OCI-LY1 (cell line): ENCODE measurements at regions not wholly inside any gene's neighbourhood (a gene's known extent, or its start where the extent isn't known, plus 50 kb on each side); places are given as distances from the start of the nearest gene placed in this dataset.

ENCODE experiments used
- H2AFZ ChIP-seq: fragments of 200-600 bp; sonication (generic), shearing (Covaris generic); 2 replicates; pipeline ENCODE4 v1.6.0; 2014; ENCODE audit warnings: antibody characterized with exemption, mild to moderate bottlenecking, low read length
- H3F3A ChIP-seq: fragments of 200-600 bp; sonication (generic), shearing (Covaris generic); 2 replicates; pipeline ENCODE4 v1.6.0; 2014; ENCODE audit warnings: mild to moderate bottlenecking, antibody characterized with exemption, low read length, moderate library complexity; ENCODE audit not compliant: insufficient read depth
- H3K27ac ChIP-seq: fragments of 200-600 bp; sonication (generic); 2 replicates; pipeline ENCODE4 v1.5.1; 2014; ENCODE audit warnings: low read length, mixed run types, mild to moderate bottlenecking, low read depth; ENCODE audit not compliant: poor library complexity, severe bottlenecking
- H3K27me3 ChIP-seq: fragments of 200-600 bp; sonication (generic); 2 replicates; pipeline ENCODE4 v1.6.0; 2014; ENCODE audit warnings: antibody characterized with exemption, mild to moderate bottlenecking, low read length, moderate library complexity; ENCODE audit not compliant: insufficient read depth
- H3K36me3 ChIP-seq: fragments of 200-600 bp; sonication (generic); 2 replicates; pipeline ENCODE4 v1.6.1; 2014; ENCODE audit warnings: mild to moderate bottlenecking, antibody characterized with exemption, low read length, moderate library complexity, mixed read lengths; ENCODE audit not compliant: insufficient read depth
- H3K4me1 ChIP-seq: fragments of 200-600 bp; sonication (generic); 2 replicates; pipeline ENCODE4 v1.5.1; 2014; ENCODE audit warnings: mild to moderate bottlenecking, low read length, moderate library complexity; ENCODE audit not compliant: insufficient read depth, severe bottlenecking
- H3K4me2 ChIP-seq: fragments of 200-600 bp; sonication (generic), shearing (Covaris generic); 2 replicates; pipeline ENCODE4 v1.6.1; 2014; ENCODE audit warnings: low read length
- H3K4me3 ChIP-seq: fragments of 200-600 bp; sonication (generic); 2 replicates; pipeline ENCODE4 v1.5.1; 2014; ENCODE audit warnings: low read length, low read depth, mild to moderate bottlenecking, mixed read lengths; ENCODE audit not compliant: poor library complexity, severe bottlenecking
- H3K79me2 ChIP-seq: fragments of 200-600 bp; shearing (Covaris generic); 2 replicates; pipeline ENCODE4 v1.6.1; 2016; ENCODE audit warnings: mixed run types, low read length, mixed read lengths; ENCODE audit not compliant: insufficient read depth
- H3K9ac ChIP-seq: fragments of 200-600 bp; sonication (generic), shearing (Covaris generic); 2 replicates; pipeline ENCODE4 v1.6.1; 2014; ENCODE audit warnings: mild to moderate bottlenecking, low read length, mixed read lengths
- H3K9me2 ChIP-seq: fragments of 200-600 bp; sonication (generic), shearing (Covaris generic); 2 replicates; pipeline ENCODE4 v1.6.1; 2014; ENCODE audit warnings: low read depth, mild to moderate bottlenecking, low read length, mixed read lengths
- H3K9me3 ChIP-seq: fragments of 200-600 bp; shearing (Covaris generic); 2 replicates; pipeline ENCODE4 v1.6.1; 2014; ENCODE audit warnings: low read length, mixed read lengths
- H4K20me1 ChIP-seq: fragments of 200-600 bp; sonication (generic), shearing (Covaris generic); 2 replicates; pipeline ENCODE4 v1.6.0; 2016; ENCODE audit warnings: mild to moderate bottlenecking, low read length; ENCODE audit not compliant: insufficient read depth
- EZH2 ChIP-seq: fragments of 200-600 bp; sonication (generic), shearing (Covaris generic); IDR thresholded peaks from 2 replicates; pipeline ENCODE4 v1.8.0; 2017; ENCODE audit warnings: borderline replicate concordance, mixed run types, mild to moderate bottlenecking, antibody characterized with exemption, low read length, moderate library complexity, mixed read lengths
- TF ChIP-seq, protein P1 (sequence below): fragments of 200-600 bp; sonication (generic), shearing (Covaris generic); IDR thresholded peaks from 2 replicates; pipeline ENCODE4 v1.5.1; 2017; ENCODE audit warnings: mild to moderate bottlenecking, antibody characterized with exemption, low read length, moderate library complexity, mixed read lengths

DNA sequence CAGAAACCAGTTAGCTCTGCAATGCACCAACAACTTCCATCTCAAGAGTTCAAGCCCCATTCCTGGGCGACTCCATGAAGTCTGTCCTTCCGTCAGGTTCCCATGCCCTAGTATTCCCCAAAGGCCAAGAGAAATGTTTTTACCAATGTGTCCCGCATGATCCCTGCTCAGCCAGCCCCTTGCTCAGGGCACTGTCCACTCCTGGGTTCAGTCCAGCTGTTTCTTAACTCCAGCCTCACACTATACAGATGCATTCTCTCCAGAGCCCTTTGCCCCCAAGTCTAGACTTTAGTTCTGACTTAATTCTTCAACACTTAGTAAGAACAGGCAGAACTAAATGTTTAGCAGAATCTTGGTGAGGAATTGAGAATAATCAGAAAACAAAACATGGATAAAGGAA, 497.5 kb downstream of the SOX6 start:
- Histone ChIP-seq H3K9me2 (no peaks in the 10 kb centered on the region), H2AFZ (no peak overlapping the region), H3F3A (no peaks in the 10 kb centered on the region), H3K79me2 (no peaks in the 10 kb centered on the region), H3K4me3 (no peak overlapping the region), H3K9ac (no peak overlapping the region), H3K4me2 (no peak overlapping the region), H4K20me1 (no peaks in the 10 kb centered on the region), H3K4me1 (no peaks in the 10 kb centered on the region), H3K9me3 (no peaks in the 10 kb centered on the region), H3K27ac (no peak overlapping the region), H3K36me3 (no peaks in the 10 kb centered on the region), H3K27me3 (no peaks in the 10 kb centered on the region)
- TF ChIP-seq, protein P1, sequence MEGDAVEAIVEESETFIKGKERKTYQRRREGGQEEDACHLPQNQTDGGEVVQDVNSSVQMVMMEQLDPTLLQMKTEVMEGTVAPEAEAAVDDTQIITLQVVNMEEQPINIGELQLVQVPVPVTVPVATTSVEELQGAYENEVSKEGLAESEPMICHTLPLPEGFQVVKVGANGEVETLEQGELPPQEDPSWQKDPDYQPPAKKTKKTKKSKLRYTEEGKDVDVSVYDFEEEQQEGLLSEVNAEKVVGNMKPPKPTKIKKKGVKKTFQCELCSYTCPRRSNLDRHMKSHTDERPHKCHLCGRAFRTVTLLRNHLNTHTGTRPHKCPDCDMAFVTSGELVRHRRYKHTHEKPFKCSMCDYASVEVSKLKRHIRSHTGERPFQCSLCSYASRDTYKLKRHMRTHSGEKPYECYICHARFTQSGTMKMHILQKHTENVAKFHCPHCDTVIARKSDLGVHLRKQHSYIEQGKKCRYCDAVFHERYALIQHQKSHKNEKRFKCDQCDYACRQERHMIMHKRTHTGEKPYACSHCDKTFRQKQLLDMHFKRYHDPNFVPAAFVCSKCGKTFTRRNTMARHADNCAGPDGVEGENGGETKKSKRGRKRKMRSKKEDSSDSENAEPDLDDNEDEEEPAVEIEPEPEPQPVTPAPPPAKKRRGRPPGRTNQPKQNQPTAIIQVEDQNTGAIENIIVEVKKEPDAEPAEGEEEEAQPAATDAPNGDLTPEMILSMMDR = no peak
- no peak for TF ChIP-seq EZH2

DNA sequence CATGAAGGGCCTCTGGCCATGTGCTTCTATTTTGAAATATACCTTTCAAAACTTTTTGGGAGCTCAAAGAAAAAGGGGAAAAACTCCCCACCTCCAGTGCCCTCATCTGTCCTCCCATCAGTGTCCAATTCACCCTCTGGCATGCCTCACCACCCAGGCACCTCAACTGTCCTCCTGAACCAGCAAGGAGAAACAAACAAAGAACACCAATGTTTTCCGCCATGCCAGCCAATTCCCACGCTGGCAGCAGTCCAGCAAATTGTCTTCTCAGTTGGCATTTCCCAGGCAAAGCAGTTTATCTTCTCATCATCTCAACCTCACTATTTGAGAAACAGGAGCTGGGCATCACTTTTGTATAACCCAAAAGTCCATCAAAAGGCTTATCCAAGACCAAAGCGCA, 496.9 kb downstream of the SOX6 start:
- Histone ChIP-seq H2AFZ (no peak overlapping the region), H3F3A (no peaks in the 10 kb centered on the region), H4K20me1 (no peaks in the 10 kb centered on the region), H3K9ac (no peak overlapping the region), H3K9me3 (no peaks in the 10 kb centered on the region), H3K27ac (no peak overlapping the region), H3K27me3 (no peaks in the 10 kb centered on the region), H3K79me2 (no peaks in the 10 kb centered on the region), H3K4me3 (no peak overlapping the region), H3K36me3 (no peaks in the 10 kb centered on the region), H3K4me2 (no peak overlapping the region), H3K4me1 (no peaks in the 10 kb centered on the region), H3K9me2 (no peaks in the 10 kb centered on the region)
- TF ChIP-seq, protein P1 = no peak
- no peak for TF ChIP-seq EZH2

DNA sequence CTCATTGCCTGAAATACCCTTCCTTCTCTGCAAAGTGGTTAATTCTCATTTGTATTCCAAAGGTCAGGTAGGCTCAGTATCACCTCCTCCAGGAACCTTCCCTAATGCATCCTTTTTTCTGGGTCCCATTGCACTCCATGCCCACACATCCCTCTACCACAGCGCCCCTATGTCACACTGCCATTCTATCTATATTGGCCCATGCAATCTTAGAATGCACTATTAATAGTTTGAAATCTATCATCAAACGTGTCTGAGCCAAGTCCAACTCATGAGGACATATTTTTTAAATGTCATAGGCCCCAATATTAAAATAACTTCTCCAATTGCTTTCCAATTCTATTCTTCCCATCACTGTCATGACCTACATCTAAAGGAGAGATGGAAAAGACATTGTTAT, 495.1 kb downstream of the SOX6 start:
- Histone ChIP-seq H3F3A (no peaks in the 10 kb centered on the region), H3K4me3 (no peak overlapping the region), H4K20me1 (no peaks in the 10 kb centered on the region), H3K79me2 (no peaks in the 10 kb centered on the region), H3K9me2 (no peaks in the 10 kb centered on the region), H3K27ac (no peak overlapping the region), H3K4me2 (no peak overlapping the region), H3K9ac (no peak overlapping the region), H3K9me3 (no peaks in the 10 kb centered on the region), H2AFZ (no peak overlapping the region), H3K4me1 (no peaks in the 10 kb centered on the region), H3K36me3 (no peaks in the 10 kb centered on the region), H3K27me3 (no peaks in the 10 kb centered on the region)
- TF ChIP-seq, protein P1 = no peak
- no peak for TF ChIP-seq EZH2
